ENCODE measurements at regions not wholly inside any gene's neighbourhood (a gene's known extent, or its start where the extent isn't known, plus 50 kb on each side); places are given as distances from the start of the nearest gene placed in this dataset.

GRCh38 chr6:156510242-156510641 lies 266.9 kb upstream of the ARID1B start:
- Histone ChIP-seq H2AFZ (no peak overlapping the region), H3K27me3 (ENCODE audit: insufficient read depth) (no peaks in the 10 kb centered on the region), H4K20me1 (replicated peaks; ENCODE audit: insufficient read depth) (no peaks in the 10 kb centered on the region), H3K4me1 (ENCODE audit: insufficient read depth) (no peaks in the 10 kb centered on the region), H3K36me3 (ENCODE audit: insufficient read depth) (no peaks in the 10 kb centered on the region), H3K9me2 (ENCODE audit: insufficient read depth) (0 out of 2 replicates have a peak, but pooled peaks cover under 1% of the 10 kb centered on the region), H3K4me2 (no peak overlapping the region), H3K4me3 (no peak overlapping the region), H3K79me2 (replicated peaks; ENCODE audit: insufficient read depth) (no peaks in the 10 kb centered on the region), H3F3A (replicated peaks; ENCODE audit: low read depth) (no peaks in the 10 kb centered on the region), H3K27ac (ENCODE audit: low read depth) (no peak overlapping the region)
- Mint-ChIP-seq H3K27me3 (ENCODE audit: insufficient read depth, low read depth, poor library complexity) (peaks cover 2% of the 10 kb centered on the region), H3K4me3 (no peak overlapping the region), H3K4me1 (no peaks in the 10 kb centered on the region; the same call in 2 of the 3 replicates), H3K9me3 (no peaks in the 10 kb centered on the region), H3K36me3 (ENCODE audit: low read depth) (no peaks in the 10 kb centered on the region), H3K27ac (no peak overlapping the region)
- no peak for TF ChIP-seq CREB1 (CRISPR knock-in tag; IDR thresholded peaks at IDR 0.05; ENCODE audit: low read depth)
- no peak for TF ChIP-seq ZNF331 (CRISPR knock-in tag; IDR thresholded peaks at IDR 0.05; ENCODE audit: low read depth)
- no peak for TF ChIP-seq ZNF114 (CRISPR knock-in tag; IDR thresholded peaks at IDR 0.05)
- TF ChIP-seq ZNF462 (CRISPR knock-in tag; IDR thresholded peaks at IDR 0.05) = no peak
- no peak for TF ChIP-seq STAT1 (IDR thresholded peaks at IDR 0.05; ENCODE audit: unreplicated experiment)
- no peak for TF ChIP-seq CTCF (conservative IDR thresholded peaks at IDR 0.05; ENCODE audit: low read depth in 2 of 2)
- TF ChIP-seq NANOG (IDR thresholded peaks at IDR 0.05; ENCODE audit: borderline replicate concordance) = no peak
- TF ChIP-seq EZH2 (IDR thresholded peaks at IDR 0.05; ENCODE audit: low read depth, unreplicated experiment) = no peak
- TF ChIP-seq JUNB (IDR thresholded peaks at IDR 0.05; ENCODE audit: unreplicated experiment) = no peak
- TF ChIP-seq ETS1 (IDR thresholded peaks at IDR 0.05) = no peak
- ATAC-seq (no peak), DNase-seq (ENCODE audit: low spot score) (no peak)

All from GM23338 (cell line).